GM19452 (cell line): ENCODE measurements at regions not wholly inside any gene's neighbourhood (a gene's known extent, or its start where the extent isn't known, plus 50 kb on each side); places are given as distances from the start of the nearest gene placed in this dataset.
"Not testable (repeated sequence)": the region's sequence is repeated elsewhere in the genome, so short reads cannot be mapped to it uniquely, and the experiment has no call there.

ENCODE experiments used
- ATAC-seq: cut with Tn5 transposase; IDR thresholded peaks from one replicate; pipeline ENCODE4 v1.9.1; 2021; ENCODE audit not compliant: unreplicated experiment

DNA sequence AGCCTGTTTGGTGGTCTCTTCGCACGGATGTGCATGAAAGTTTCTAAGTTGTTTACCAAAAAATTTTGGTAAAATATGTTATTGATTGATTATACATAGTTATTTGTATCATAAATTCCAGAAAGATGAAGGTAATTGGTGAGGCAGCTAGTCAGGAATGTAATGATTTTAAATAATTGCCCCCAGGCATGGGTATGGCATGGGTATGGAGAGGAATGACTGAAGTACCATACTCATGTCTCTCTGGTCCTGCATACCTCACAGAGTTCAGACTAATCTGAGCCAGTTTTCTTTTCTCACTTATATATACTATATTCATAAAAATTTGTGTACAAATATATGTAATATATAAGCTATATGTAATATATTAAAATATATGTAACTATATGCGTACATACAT, 329.0 kb upstream of the TECRL start:
- no peak for ATAC-seq

DNA sequence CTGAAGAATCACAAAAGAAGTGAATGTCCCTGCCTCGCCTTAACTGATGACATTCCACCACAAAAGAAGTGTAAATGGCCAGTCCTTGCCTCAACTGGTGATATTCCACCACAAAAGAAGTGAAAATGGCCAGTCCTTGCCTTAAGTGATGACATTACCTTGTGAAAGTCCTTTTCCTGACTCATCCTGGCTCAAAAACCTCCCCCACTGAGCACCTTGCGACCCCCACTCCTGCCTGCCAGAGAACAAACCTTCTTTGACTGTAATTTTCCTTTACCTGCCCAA, 328.5 kb upstream of the TECRL start:
- not testable (repeated sequence) for ATAC-seq

DNA sequence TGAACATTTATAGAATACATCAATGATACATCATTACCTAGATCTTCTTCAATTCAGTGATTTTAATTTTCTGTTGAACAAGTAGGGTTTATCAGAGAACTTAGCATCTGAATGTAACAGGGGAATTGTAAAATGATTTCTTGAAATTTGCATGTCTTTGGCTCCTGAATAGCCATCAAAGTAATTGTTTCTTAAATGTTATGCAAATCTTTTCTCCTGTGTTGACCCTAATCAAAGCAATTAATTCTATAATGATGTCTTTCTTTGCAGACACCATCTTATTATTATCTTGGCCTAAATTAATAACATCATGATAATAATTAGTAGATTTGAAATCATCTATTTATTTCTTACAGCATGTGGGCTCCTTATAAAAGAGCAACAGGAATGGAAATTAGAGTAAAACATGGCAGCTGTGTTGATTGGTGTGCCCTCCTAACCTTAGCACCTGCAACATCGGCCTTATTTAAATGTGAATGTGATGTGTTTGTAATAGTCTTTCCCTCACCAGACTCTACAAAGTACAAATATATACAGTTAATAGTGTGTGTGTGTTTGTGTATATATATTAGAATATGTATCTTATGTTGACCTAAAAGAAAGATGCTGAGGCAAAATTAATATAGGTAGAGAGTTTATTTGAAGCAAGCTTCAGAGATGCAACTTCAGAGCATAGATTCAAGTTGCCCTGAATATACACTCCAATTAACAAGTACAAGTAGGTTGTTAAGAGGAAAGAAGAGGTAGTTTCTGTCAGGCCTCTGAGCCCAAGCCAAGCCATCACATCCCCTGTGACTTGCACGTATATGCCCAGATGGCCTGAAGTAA, 328.0 kb upstream of the TECRL start:
- no peak for ATAC-seq

DNA sequence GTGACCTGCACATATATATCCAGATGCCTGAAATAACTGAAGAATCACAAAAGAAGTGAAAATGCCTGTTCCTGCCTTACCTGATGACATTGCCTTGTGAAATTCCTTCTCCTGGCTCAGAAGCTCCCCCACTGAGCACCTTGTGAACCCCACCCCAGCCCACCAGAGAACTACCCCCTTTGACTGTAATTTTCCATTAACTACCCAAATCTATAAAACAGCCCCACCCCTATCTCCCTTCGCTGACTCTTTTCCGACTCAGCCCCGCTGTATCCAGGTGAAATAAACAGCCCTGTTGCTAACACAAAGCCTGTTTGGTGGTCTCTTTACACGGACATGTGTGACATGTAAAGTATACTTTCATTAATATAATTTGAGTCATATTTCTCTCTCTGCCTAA, 320.3 kb upstream of the TECRL start:
- no peak for ATAC-seq

DNA sequence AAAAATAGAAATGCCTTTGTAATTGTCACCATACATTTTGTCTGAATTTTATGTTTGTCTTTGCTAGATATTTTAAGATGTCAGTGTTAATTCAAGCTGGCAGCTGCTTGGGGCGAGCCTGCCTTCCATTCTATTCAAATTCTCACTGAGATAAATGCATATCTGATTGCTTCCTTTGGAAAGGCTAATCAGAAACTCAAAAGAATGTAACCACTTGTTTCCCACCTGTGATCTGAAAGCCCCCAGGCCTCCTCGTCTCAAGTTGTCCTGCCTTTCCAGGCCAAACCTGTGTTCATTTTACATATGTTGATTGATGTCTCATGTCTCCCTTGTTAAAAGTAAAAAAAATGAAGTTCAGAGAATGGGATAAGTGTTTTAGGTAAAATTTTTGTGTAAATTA, 318.7 kb upstream of the TECRL start:
- no peak for ATAC-seq

DNA sequence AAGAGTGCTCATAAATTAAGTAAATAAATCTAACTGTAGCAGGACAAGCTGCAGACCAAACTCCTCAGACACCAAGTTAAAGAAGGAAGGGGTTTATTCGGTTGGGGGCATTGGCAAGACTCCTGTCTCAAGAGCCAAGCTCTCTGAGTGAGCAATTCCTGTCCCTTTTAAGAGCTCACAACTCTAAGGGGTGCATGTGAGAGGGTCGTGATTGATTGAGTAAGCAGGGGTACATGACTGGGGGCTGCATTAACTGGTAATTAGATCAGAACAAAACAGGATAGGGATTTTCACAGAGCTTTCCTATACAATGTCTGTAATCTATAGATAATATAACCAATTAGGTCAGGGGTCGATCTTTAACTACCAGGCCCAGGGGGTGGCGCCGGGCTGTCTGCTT, 318.1 kb upstream of the TECRL start:
- ATAC-seq = not testable (repeated sequence)

DNA sequence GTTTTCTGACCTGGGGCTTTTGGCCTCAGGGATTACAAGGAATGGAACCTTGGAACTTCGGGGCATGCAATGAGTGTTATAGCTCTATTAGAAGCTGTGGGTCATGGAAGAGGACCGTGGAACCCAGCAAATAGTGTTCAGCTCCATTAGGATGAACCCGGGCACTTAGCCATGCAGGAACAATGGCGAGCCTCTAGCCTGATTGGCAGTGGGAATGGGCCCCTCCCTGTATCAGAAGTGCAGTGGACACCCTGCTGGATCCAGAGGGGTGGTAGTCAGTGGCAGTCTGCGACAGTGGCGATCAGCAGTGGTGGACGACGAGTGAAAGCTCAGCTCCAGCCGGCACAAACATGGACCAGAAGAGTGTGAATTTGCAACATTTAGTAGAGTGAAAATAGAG, 315.4 kb upstream of the TECRL start:
- ATAC-seq = no peak

DNA sequence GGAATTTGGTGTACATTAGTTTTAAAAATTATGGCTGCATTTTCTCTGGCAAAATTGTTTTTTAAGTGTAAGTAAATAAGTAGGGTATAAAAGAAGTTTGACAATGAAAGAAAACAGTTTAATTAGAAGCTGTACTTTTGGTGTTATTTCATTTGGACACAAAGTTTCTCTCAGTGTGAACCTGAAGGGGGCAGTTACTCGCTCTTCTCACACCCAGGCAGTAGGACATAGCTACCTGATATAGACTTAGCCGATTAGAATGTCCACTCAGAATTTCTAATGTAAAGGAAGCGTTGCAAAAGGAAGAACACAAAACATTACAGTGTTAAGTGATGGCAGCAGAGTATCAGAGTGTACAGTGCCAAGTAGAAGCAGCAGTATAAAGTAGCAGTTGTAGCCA, 311.9 kb upstream of the TECRL start:
- ATAC-seq = no peak

DNA sequence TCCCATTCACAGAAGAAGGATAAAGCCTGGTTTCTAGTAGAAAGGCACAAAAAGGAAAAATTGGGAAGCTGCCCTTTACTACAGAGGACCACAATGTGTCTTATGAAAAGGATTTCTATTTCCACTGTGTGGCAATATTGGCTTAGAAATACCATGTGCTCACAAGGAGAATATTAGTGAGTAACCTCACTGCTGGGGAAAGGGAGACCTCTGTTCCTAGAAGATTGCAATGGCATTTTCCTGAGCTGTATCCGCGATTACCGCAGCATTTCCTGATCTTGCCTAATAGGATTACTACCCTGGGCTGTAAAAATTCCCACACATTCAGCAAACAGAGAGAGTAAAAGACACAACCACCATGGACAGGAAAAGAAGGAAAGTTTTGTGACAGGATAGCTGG, 308.8 kb upstream of the TECRL start:
- no peak for ATAC-seq

DNA sequence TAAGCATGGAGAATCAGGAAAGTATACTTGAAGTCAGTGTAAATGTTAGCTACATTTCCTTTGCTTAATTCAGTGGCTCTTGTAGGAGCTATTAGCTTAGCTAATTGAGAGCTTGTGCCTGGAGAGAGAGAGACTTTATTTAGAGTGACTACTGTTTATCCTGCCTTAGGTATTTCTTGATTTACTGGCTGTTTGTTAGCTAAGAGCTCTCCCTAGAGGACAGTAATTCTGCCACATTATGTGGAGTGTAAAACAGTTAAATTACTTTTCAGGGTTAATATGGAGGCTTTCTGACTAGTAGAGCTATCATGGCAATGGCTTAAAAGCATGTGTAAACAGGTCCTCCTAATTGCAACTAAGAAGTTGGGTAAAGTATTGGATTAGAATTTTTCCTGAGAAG, 306.5 kb upstream of the TECRL start:
- no peak for ATAC-seq

DNA sequence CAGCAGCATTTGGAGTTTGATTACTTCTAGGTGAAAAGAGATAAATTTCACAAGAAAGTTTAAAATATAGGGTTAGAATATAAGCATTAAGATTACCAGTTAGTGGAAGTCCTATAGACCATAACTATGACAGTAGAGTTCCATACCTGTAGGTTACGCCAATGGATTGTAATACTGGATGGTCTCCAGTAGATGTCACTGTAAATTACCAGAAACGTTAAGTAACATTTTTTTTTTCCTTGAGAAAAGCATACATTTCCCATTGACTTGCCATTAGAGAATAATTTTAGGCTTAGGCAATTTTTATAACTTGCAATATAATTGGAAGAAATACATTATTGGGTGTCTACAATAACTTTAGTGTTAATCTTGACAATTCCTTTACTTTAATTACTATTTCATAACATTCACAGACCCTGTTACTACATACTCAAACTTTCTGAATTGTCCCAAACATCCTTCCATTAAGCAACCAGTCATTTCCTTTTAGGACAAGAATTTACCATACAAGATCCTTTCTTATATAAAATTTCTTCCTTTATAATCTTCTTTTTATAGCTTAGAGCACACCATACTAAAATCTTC, 304.1 kb upstream of the TECRL start:
- ATAC-seq = no peak

DNA sequence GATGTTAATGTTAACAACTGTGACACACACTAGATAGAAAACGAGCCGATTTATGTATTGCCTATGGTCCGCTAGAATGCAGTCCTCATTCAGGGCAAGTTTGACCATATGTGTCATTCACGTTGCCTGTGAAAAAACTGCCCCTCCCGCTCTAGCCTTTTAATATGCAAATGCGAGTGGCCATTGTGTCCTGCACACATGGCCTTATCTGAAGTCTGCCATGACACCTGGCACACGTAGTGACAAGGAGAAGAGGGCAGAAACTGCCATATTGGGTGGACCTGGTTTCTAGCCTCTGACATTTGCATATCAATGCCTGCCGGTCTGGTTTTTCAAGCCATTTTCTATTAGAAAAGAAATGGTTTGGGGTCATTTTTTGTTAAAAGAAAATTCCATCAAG, 303.3 kb upstream of the TECRL start:
- ATAC-seq = no peak

DNA sequence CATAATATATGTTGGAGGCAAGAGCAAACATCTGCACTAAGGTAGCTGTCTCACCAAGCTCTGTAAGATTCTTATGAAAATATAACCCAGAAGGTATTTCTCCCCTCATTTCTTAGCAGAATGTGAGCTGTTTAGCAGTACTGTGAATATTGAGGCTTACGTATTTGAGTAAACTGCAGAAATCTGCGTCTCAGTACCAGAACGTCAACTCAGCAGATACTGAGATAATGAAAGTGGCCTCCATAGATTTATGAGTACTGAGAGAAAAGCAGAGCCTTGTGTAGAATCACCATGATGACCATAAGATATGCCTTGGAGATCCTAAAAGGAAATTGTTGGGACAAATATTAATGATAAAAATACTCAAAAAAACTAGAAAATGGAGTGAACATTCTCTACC, 296.7 kb upstream of the TECRL start:
- ATAC-seq = no peak

DNA sequence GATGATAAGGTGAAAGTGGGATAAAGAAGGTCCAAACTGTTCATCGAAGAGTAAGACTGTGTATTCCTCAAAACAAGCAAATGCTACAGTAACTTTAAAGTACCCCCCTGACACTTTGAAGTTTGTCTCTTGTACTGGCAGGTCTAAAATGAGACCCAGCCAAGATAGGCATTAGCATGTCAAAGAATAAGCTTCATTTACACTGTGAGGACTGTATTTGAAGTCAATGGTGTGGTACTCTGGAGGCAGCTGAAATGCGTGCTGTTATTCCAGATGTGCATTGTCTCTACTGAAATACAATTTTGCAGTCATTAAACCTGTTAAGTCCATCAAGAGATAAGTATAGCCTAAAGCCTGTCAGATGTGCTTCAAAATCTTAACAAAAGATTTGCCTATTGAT, 288.9 kb upstream of the TECRL start:
- ATAC-seq = no peak

DNA sequence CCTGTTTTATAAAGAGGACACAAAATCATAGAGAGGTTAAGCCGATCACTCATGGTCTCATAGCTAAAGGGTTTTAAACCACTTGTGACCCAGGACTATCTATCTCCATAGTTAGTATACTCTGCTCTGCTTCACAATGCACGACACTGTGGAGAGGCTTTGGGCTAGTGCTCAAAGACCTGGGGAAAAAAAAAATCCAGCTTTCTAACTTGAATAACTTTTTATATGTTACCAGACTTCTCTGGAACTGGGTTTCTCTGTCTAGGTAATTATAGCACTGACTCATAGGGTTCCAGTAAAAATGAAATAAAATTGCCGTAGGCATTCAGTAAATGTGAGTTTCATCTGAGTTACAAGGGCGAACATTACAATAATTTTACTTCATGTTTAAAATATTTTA, 273.7 kb upstream of the TECRL start:
- ATAC-seq = no peak

DNA sequence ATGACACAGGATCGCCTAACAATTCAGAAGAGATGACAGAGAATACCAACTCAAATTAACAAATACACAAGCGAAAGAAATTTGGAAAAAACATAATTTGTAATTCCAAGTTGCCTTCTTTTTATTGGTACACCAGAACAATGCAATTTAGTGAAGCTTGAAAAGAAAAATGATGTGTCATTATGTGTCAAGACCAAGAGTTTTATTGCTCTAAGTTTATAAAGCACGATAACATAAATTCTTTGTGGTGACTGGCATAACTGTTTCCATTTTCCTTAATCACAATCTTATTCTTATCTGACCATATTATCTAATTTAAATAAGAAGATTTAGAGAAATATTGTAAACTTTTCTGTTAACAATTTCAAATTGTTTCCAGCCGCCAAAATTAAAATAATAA, 273.2 kb upstream of the TECRL start:
- no peak for ATAC-seq

DNA sequence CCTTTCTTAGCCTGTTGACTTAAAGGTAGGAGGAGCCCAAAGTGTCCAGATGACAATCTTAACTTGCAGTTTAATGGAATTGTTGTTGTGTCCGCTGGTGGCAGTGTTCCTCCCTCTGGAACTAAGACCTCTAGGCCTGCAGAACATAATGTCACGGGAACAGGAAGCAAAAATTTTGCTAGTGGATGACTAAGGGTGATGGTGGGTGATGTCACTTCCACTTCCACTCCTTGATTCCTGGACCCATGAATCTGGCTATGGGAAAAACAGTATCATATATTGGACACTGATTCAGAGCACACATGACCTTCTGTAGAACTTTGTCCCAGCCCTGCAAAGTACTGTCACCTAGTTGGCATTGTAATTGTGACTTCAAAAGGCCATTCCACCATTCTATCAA, 263.9 kb upstream of the TECRL start:
- ATAC-seq = not testable (repeated sequence)

DNA sequence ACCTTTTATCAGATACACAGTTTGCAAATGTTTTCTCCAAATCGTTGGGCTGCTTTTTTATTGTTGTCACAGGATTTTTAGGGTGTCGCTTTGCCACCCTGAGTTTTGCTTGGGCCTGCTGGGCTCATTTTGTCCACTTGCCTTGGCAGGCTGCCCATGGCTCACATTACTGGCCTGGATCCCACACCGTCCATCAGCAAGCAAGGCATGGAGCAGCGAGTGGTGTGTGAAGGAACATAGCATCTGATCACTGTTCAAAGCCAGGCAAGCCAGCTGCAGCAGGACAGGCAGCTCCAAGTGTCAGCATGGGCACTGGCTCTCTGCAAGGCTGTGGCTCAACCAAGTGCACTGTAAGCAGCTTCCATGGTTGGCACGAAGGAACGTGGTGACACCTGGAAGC, 261.4 kb upstream of the TECRL start:
- no peak for ATAC-seq

DNA sequence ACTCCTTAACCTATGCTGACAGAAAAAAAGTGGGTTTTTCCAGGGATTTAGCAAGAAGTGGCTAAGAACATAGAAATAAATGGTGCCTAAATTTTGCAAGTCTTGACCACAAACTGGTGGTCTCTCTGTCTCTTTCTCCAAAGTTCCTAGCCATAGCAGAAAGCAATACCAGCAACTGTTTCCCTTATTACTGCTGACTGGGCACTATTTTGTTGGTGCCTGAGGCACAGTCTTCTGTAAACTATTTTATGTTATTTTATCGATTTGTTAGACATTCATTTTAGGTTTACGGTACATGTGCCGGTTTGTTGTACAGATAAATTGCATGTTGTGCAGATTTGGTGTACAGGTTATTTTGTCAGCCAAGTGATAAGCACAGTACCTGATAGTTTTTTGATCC, 234.6 kb upstream of the TECRL start:
- ATAC-seq = no peak

DNA sequence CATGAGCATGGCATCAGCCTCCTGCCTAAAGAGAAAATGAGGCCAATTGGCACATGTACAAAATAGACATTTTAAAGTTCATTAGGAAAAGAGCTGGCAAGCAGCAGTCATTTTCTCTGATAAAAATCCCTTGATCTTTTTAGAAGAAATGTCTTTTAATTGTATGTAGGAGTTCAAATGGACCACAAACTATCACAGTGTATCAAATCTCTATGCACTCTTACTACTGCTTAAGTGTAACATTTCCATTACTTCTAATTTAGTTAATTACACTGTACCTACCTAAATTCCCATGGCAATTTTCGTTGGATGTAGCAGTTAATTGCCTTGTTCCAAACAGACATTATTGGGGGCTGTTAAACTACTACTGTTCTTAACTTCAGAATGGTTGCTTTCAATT, 233.7 kb upstream of the TECRL start:
- no peak for ATAC-seq

DNA sequence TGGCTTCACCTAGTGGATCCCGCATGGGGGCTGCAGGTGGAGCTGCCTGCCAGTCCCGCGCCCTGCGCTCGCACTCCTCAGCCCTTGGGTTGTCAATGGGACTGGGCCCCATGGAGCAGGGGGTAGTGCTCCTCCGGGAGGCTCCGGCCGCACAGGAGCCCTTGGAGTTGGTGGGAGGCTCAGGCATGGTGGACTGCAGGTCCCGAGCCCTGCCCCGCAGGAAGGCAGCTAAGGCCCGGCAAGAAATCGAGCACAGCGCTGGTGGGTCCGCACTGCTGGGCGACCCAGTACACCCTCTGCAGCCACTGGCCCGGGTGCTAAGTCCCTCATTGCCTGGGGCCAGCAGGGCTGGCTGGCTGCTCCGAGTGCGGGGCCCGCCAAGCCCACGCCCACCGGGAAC, 231.2 kb upstream of the TECRL start:
- ATAC-seq = not testable (repeated sequence)

DNA sequence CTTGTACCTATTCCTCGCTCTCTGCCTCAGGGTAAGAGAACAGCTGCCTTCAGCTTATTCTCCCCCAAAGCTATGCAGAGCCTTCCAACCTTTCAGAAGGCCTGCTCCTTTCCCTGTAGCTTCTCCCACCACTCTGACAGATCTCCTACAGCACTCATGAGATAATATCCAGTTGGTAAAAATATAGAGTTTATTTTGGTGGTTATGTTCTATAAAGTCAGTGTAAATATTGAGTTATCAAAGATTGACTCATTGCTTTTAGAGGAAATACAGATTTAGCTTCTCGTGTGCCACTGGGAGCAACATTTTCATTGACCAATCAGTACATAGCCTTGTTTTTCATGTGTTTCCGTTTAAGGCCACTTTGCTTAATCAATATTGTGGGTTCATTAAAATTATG, 216.2 kb upstream of the TECRL start:
- ATAC-seq = no peak

DNA sequence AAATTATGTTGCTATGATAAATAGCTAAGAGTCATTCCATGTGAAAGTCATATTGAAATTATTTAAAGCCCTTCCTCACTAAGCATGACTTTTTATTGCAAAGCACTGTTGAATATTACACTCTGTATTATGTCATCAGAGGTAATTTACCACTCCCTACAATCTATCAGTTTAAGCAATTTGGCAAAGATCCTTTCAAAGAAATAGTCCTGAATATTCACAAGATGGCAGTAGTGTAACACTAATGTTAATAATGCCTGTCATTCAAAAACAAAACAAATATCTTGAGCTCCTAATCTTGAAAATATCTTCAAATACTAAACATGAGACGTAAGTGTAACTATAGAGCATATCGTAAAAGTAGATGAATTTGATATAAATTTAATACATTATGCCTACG, 208.6 kb upstream of the TECRL start:
- no peak for ATAC-seq
